ENCODE measurements at regions not wholly inside any gene's neighbourhood (a gene's known extent, or its start where the extent isn't known, plus 50 kb on each side); places are given as distances from the start of the nearest gene placed in this dataset.

DNA sequence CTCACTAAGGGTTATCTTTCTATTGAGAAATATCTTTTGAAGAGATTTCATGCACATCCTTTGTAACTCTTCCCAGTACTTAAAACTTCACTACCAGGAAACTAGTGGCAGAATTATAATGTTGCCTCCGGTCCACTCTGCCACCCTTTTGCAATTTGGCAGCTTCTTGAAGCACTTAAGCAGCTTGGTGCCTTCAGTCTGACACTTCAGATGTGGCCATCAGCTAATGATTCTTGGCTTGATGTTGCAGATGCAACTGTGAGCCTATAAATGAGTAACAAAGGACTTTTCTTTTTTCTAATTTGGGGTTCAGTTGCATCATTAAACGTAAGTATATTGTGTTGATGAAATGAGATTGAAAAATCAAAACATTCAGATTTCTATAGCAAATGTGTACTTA lies 187.5 kb upstream of the C21orf91 start:
- Histone ChIP-seq H3K9ac (replicated peaks in 1 of 4; ENCODE audit: extremely low read depth in 1 of 4, low read depth in 3 of 4, low read length in 3 of 4) (no peak overlapping the region), H3K4me2 (ENCODE audit: insufficient read depth in 1 of 2, low read depth in 2 of 2, low read length in 2 of 2) (no peak overlapping the region), H3K79me1 (ENCODE audit: low read depth, low read length) (no peaks in the 10 kb centered on the region), H3K27ac (ENCODE audit: low read depth, low read length) (no peak overlapping the region), H3K79me2 (ENCODE audit: control insufficient read depth in 1 of 2, insufficient read depth in 2 of 2, low read length in 2 of 2) (no peaks in the 10 kb centered on the region), H3K23ac (ENCODE audit: insufficient read length) (no peak overlapping the region), H2BK120ac (replicated peaks; ENCODE audit: low read depth, low read length) (peak overlapping the region; percentile 33), H2AK5ac (ENCODE audit: low read depth, low read length) (no peak overlapping the region), H2BK20ac (ENCODE audit: low read length) (no peak overlapping the region), H2BK12ac (ENCODE audit: low read depth, low read length) (no peak overlapping the region), H2AFZ (ENCODE audit: low read length) (peak overlapping the region; percentile 83; the same call in 1 of the 2 replicates), H4K20me1 (replicated peaks in 1 of 2; ENCODE audit: control insufficient read depth in 1 of 2, insufficient read depth in 2 of 2, low read length in 2 of 2) (no peaks in the 10 kb centered on the region), H4K8ac (ENCODE audit: extremely low read depth, insufficient read depth, low read length) (no peak overlapping the region), H3K4ac (replicated peaks; ENCODE audit: insufficient read length, low read depth, low read length) (no peak overlapping the region), H4K5ac (ENCODE audit: insufficient read length, low read depth, low read length) (no peak overlapping the region), H2BK15ac (ENCODE audit: low read length) (no peak overlapping the region), H3K18ac (ENCODE audit: extremely low read depth, low read length) (no peak overlapping the region), H3K4me1 (replicated peaks in 1 of 4; ENCODE audit: control insufficient read depth in 3 of 4, insufficient read depth in 4 of 4, low read length in 3 of 4) (no peaks in the 10 kb centered on the region), H2BK5ac (ENCODE audit: low read depth, low read length) (no peak overlapping the region), H4K91ac (replicated peaks; ENCODE audit: insufficient read length, low read length) (no peak overlapping the region), H3K9me3 (ENCODE audit: insufficient read depth in 2 of 2, low read depth in 1 of 2, low read length in 1 of 2) (no peaks in the 10 kb centered on the region), H3K27me3 (replicated peaks in 1 of 4; ENCODE audit: control insufficient read depth in 3 of 4, extremely low read depth in 1 of 4, insufficient read depth in 3 of 4, low read length in 3 of 4) (no peaks in the 10 kb centered on the region), H3K56ac (replicated peaks; ENCODE audit: insufficient read length, low read depth, low read length) (no peak overlapping the region), H3K36me3 (ENCODE audit: control insufficient read depth in 2 of 4, insufficient read depth in 4 of 4, low read length in 3 of 4) (no peaks in the 10 kb centered on the region), H3K14ac (ENCODE audit: insufficient read length) (no peak overlapping the region), H3K23me2 (ENCODE audit: low read depth, low read length) (no peaks in the 10 kb centered on the region), H3K4me3 (ENCODE audit: extremely low read depth in 1 of 4, insufficient read depth in 2 of 4, low read depth in 3 of 4, low read length in 4 of 4) (no peak overlapping the region)
- ChIA-PET POLR2A (ENCODE audit: partially characterized antibody) (no interaction called here), CTCF (ENCODE audit: partially characterized antibody) (no interaction called here)
- DNase-seq (ENCODE audit: low read depth in 1 of 2, low spot score in 2 of 2) (no peak), FAIRE-seq (no peak)
- WGBS, 2 experiments (ENCODE audit: extremely low coverage in 1 of 2, insufficient coverage in 1 of 2, insufficient read length in 1 of 2, insufficient replicate concordance in 2 of 2, low coverage in 1 of 2, low lambda C conversion rate in 2 of 2, missing lambda C conversion rate in 1 of 2): 95% methylated on average over 2 of the region's 2 CpGs; no CpG with 5 or more reads in 1 of the 2 experiments
- TF ChIP-seq, protein P1, sequence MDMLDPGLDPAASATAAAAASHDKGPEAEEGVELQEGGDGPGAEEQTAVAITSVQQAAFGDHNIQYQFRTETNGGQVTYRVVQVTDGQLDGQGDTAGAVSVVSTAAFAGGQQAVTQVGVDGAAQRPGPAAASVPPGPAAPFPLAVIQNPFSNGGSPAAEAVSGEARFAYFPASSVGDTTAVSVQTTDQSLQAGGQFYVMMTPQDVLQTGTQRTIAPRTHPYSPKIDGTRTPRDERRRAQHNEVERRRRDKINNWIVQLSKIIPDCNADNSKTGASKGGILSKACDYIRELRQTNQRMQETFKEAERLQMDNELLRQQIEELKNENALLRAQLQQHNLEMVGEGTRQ (IDR thresholded peaks at IDR 0.05; ENCODE audit: low read length): no peak
- TF ChIP-seq HDAC2 (IDR thresholded peaks at IDR 0.05; ENCODE audit: borderline replicate concordance in 1 of 2, low read depth in 2 of 2, low read length in 2 of 2): no peak
